ENCODE measurements at regions not wholly inside any gene's neighbourhood (a gene's known extent, or its start where the extent isn't known, plus 50 kb on each side); places are given as distances from the start of the nearest gene placed in this dataset.
A peak's percentile ranks its signal among the peaks of the same experiment; 100 is the strongest.

GRCh38 chr9:570187-570586 is 271.3 kb upstream of the DMRT1 start:
- Histone ChIP-seq H3K36me3 (ENCODE audit: control insufficient read depth, insufficient read depth, low read length, severe bottlenecking) (no peaks in the 10 kb centered on the region), H3K4me1 (ENCODE audit: control insufficient read depth, insufficient read depth, low read length) (peaks cover 5% of the 10 kb centered on the region), H3K9me3 (ENCODE audit: control insufficient read depth, low read length) (peaks cover 8% of the 10 kb centered on the region), H3K9ac (ENCODE audit: low read length) (no peak overlapping the region), H3K27me3 (replicated peaks; ENCODE audit: control insufficient read depth, insufficient read depth, low read length) (no peaks in the 10 kb centered on the region), H3K4me3 (ENCODE audit: low read length) (no peak overlapping the region)
- DNase-seq (ENCODE audit: low read depth), result no peak

GRCh38 chr9:571066-571465 is 270.4 kb upstream of the DMRT1 start:
- peaks cover 8% of the 10 kb centered on the region for H3K9me3 ChIP-seq (ENCODE audit: control insufficient read depth, low read length)
- DNase-seq (ENCODE audit: low read depth), result no peak
- no peak overlapping the region for H3K4me3 ChIP-seq (ENCODE audit: low read length)
- no peak overlapping the region for H3K9ac ChIP-seq (ENCODE audit: low read length)
- H3K36me3 ChIP-seq (ENCODE audit: control insufficient read depth, insufficient read depth, low read length, severe bottlenecking), result no peaks in the 10 kb centered on the region
- no peaks in the 10 kb centered on the region for H3K27me3 ChIP-seq (replicated peaks; ENCODE audit: control insufficient read depth, insufficient read depth, low read length)
- peaks cover 5% of the 10 kb centered on the region for H3K4me1 ChIP-seq (ENCODE audit: control insufficient read depth, insufficient read depth, low read length)

DNA sequence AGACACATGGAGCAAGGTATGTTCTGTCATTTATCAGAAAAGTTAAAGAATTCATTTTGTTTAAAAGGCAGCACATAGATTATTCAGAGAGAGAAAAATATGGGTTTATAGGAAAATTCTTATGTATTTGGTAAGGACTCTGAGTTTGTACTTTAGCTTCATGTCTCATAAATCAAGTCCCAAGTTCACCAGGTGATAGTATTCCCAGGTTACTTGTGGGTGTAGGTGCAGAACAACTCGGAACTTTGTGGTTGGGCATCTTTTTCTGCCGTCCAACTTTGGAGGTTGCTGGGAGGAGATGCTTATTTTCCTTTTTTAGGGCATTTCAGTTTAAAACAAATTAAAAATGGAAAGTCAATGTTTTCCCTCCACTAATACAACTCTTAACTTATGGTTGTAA is 269.8 kb upstream of the DMRT1 start:
- DNase-seq (ENCODE audit: low read depth), result no peak
- H3K36me3 ChIP-seq (ENCODE audit: control insufficient read depth, insufficient read depth, low read length, severe bottlenecking), result no peaks in the 10 kb centered on the region
- no peak overlapping the region for H3K4me3 ChIP-seq (ENCODE audit: low read length)
- peaks cover 8% of the 10 kb centered on the region for H3K9me3 ChIP-seq (ENCODE audit: control insufficient read depth, low read length)
- H3K9ac ChIP-seq (ENCODE audit: low read length), result no peak overlapping the region
- H3K4me1 ChIP-seq (ENCODE audit: control insufficient read depth, insufficient read depth, low read length), result peaks cover 5% of the 10 kb centered on the region
- no peaks in the 10 kb centered on the region for H3K27me3 ChIP-seq (replicated peaks; ENCODE audit: control insufficient read depth, insufficient read depth, low read length)

DNA sequence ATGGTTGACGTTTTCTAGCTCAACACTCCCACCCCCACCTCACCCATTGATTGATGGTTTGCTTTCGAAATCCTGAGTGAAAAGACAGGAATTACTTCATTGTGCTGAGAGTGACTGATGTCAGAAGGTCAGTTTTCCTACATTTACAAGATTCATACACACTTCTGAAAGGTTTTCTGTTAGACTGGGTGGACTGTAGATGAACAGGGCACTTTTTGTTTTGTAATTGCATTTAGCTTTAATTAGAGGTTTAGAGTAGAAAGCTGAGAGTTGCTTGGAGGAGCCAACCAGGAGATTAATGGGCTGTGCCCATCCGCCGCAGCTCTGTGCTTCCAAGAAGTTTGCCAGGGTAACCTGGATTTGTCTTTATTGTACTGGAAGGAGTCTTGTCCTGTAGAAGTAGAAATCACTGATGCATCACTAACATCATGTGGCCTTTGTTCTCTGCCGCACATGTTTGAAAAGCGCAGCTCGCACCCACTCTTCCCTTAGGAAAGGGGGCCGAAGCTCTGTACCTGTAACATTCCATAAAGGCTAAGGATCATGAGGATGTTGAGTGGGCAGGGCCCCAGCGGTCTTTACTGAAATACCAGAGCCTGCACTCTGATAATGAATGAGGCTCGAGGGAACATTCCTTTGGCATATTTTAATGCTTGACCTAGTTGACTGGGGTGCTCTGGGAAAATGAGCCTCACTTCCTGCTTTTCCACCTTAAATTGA is 267.6 kb upstream of the DMRT1 start:
- H3K4me1 ChIP-seq (ENCODE audit: control insufficient read depth, insufficient read depth, low read length), result peaks cover 5% of the 10 kb centered on the region
- no peaks in the 10 kb centered on the region for H3K9me3 ChIP-seq (ENCODE audit: control insufficient read depth, low read length)
- DNase-seq (ENCODE audit: low read depth), result no peak
- H3K36me3 ChIP-seq (ENCODE audit: control insufficient read depth, insufficient read depth, low read length, severe bottlenecking), result no peaks in the 10 kb centered on the region
- H3K9ac ChIP-seq (ENCODE audit: low read length), result no peak overlapping the region
- H3K4me3 ChIP-seq (ENCODE audit: low read length), result no peak overlapping the region
- no peaks in the 10 kb centered on the region for H3K27me3 ChIP-seq (replicated peaks; ENCODE audit: control insufficient read depth, insufficient read depth, low read length)

DNA sequence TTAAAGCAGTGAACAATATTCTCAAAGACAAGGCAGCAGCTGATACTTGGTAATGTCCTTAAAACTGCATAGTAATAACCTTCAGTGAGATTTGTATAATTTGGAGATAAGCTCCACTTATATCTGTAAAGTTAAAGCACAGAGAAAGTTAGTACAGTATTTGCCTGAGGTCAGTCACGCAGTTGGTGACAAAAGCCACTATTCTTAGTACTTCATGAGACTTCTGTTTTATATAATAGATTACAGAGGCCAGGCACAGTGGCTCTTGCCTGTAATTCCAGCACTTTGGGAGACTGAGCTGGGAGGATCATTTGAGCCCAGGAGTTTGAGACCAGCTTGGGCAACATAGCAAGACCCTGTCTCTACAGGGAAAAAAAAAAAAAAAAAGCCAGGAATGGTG is 266.4 kb upstream of the DMRT1 start:
- Histone ChIP-seq H3K4me1 (ENCODE audit: control insufficient read depth, insufficient read depth, low read length) (peaks cover 5% of the 10 kb centered on the region), H3K36me3 (ENCODE audit: control insufficient read depth, insufficient read depth, low read length, severe bottlenecking) (no peaks in the 10 kb centered on the region), H3K4me3 (ENCODE audit: low read length) (no peak overlapping the region), H3K9me3 (ENCODE audit: control insufficient read depth, low read length) (no peaks in the 10 kb centered on the region), H3K9ac (ENCODE audit: low read length) (no peak overlapping the region), H3K27me3 (replicated peaks; ENCODE audit: control insufficient read depth, insufficient read depth, low read length) (no peaks in the 10 kb centered on the region)
- DNase-seq (ENCODE audit: low read depth), result no peak

- H3K4me3 ChIP-seq (ENCODE audit: low read length), result no peak overlapping the region
- H3K4me1 ChIP-seq (ENCODE audit: control insufficient read depth, insufficient read depth, low read length), result no peaks in the 10 kb centered on the region
- H3K27me3 ChIP-seq (replicated peaks; ENCODE audit: control insufficient read depth, insufficient read depth, low read length), result no peaks in the 10 kb centered on the region
- no peaks in the 10 kb centered on the region for H3K36me3 ChIP-seq (ENCODE audit: control insufficient read depth, insufficient read depth, low read length, severe bottlenecking)
- DNase-seq (ENCODE audit: low read depth), result no peak
- no peak overlapping the region for H3K9ac ChIP-seq (ENCODE audit: low read length)
- H3K9me3 ChIP-seq (ENCODE audit: control insufficient read depth, low read length), result no peaks in the 10 kb centered on the region
Measured at GRCh38 chr9:580652-581342, 260.7 kb upstream of the DMRT1 start.

DNA sequence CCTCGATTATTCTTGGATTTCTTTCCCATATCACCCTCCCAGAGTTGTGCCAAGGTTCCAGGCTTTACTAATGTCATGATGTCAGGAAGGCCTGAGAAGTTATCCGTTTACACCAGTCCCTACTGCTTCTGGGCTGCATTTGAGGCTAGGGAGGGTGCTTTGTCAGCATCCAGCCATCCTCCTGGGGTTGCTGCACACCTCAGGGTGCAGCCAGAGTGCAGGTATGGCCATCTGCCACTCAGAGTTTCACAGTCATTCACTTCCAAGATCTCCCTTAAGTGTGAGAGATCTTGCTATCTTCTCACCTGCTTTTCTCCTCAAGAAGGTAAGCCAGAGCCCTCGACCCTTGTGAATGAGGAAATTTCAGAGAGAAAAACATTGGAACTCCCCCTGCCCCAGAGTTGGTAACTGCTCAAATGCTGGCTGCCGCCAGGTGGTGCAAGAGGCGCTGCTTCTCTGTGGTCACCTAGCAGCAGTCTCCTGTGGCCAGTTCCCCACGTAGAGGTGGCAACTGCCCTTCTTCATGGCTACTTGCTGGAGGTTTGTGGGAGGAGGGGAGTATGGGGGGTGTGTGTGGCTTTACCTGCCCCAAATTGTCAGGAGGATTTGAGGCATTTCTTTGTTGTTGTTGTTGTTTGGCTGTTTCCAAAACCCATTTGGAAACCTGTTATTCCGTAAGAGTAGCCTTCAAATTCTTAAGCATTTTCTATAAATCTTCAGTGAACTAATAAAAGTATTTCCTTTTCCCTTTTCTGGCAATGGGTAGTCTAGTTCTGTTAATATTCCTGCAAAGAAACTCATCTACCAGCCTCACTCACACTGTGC is 259.6 kb upstream of the DMRT1 start:
- DNase-seq (ENCODE audit: low read depth), result no peak
- H3K4me1 ChIP-seq (ENCODE audit: control insufficient read depth, insufficient read depth, low read length), result no peaks in the 10 kb centered on the region

GRCh38 chr9:582775-583174 is 258.7 kb upstream of the DMRT1 start:
- Histone ChIP-seq H3K4me1 (ENCODE audit: control insufficient read depth, insufficient read depth, low read length) (no peaks in the 10 kb centered on the region), H3K9me3 (ENCODE audit: control insufficient read depth, low read length) (no peaks in the 10 kb centered on the region)
- no peak for DNase-seq (ENCODE audit: low read depth)

More for the DNA sequence above, 259.6 kb upstream of the DMRT1 start:
- Histone ChIP-seq H3K36me3 (ENCODE audit: control insufficient read depth, insufficient read depth, low read length, severe bottlenecking) (no peaks in the 10 kb centered on the region), H3K9me3 (ENCODE audit: control insufficient read depth, low read length) (no peaks in the 10 kb centered on the region), H3K4me3 (ENCODE audit: low read length) (no peak overlapping the region), H3K27me3 (replicated peaks; ENCODE audit: control insufficient read depth, insufficient read depth, low read length) (no peaks in the 10 kb centered on the region), H3K9ac (ENCODE audit: low read length) (no peak overlapping the region)

GRCh38 chr9:587527-587926 is 254.0 kb upstream of the DMRT1 start:
- Histone ChIP-seq H3K9me3 (ENCODE audit: control insufficient read depth, low read length) (no peaks in the 10 kb centered on the region), H3K9ac (ENCODE audit: low read length) (no peak overlapping the region), H3K36me3 (ENCODE audit: control insufficient read depth, insufficient read depth, low read length, severe bottlenecking) (no peaks in the 10 kb centered on the region), H3K4me3 (ENCODE audit: low read length) (no peak overlapping the region), H3K4me1 (ENCODE audit: control insufficient read depth, insufficient read depth, low read length) (peaks cover 9% of the 10 kb centered on the region), H3K27me3 (replicated peaks; ENCODE audit: control insufficient read depth, insufficient read depth, low read length) (no peaks in the 10 kb centered on the region)
- DNase-seq (ENCODE audit: low read depth), result no peak

More at GRCh38 chr9:582775-583174, 258.7 kb upstream of the DMRT1 start:
- Histone ChIP-seq H3K4me3 (ENCODE audit: low read length) (no peak overlapping the region), H3K27me3 (replicated peaks; ENCODE audit: control insufficient read depth, insufficient read depth, low read length) (no peaks in the 10 kb centered on the region), H3K36me3 (ENCODE audit: control insufficient read depth, insufficient read depth, low read length, severe bottlenecking) (no peaks in the 10 kb centered on the region), H3K9ac (ENCODE audit: low read length) (no peak overlapping the region)

GRCh38 chr9:588981-589380 is 252.5 kb upstream of the DMRT1 start:
- H3K9ac ChIP-seq (ENCODE audit: low read length), result no peak overlapping the region
- no peaks in the 10 kb centered on the region for H3K27me3 ChIP-seq (replicated peaks; ENCODE audit: control insufficient read depth, insufficient read depth, low read length)
- no peak overlapping the region for H3K4me3 ChIP-seq (ENCODE audit: low read length)
- no peaks in the 10 kb centered on the region for H3K9me3 ChIP-seq (ENCODE audit: control insufficient read depth, low read length)
- peaks cover 9% of the 10 kb centered on the region for H3K4me1 ChIP-seq (ENCODE audit: control insufficient read depth, insufficient read depth, low read length)
- no peak for DNase-seq (ENCODE audit: low read depth)
- no peaks in the 10 kb centered on the region for H3K36me3 ChIP-seq (ENCODE audit: control insufficient read depth, insufficient read depth, low read length, severe bottlenecking)

GRCh38 chr9:589723-590122 is 251.8 kb upstream of the DMRT1 start:
- peaks cover 9% of the 10 kb centered on the region for H3K4me1 ChIP-seq (ENCODE audit: control insufficient read depth, insufficient read depth, low read length)
- H3K9ac ChIP-seq (ENCODE audit: low read length), result no peak overlapping the region
- no peak overlapping the region for H3K4me3 ChIP-seq (ENCODE audit: low read length)
- DNase-seq (ENCODE audit: low read depth), result peak; percentile 51
- H3K27me3 ChIP-seq (replicated peaks; ENCODE audit: control insufficient read depth, insufficient read depth, low read length), result no peaks in the 10 kb centered on the region
- no peaks in the 10 kb centered on the region for H3K36me3 ChIP-seq (ENCODE audit: control insufficient read depth, insufficient read depth, low read length, severe bottlenecking)
- no peaks in the 10 kb centered on the region for H3K9me3 ChIP-seq (ENCODE audit: control insufficient read depth, low read length)

All from adipocyte (in vitro differentiated cells).